SKM-1 (cell line): ENCODE measurements at regions not wholly inside any gene's neighbourhood (a gene's known extent, or its start where the extent isn't known, plus 50 kb on each side); places are given as distances from the start of the nearest gene placed in this dataset.

Experiments
- DNase-seq: peaks from one replicate; lab custom pipeline; 2025; ENCODE audit not compliant: unreplicated experiment; lab: John Stamatoyannopoulos, UW

DNA sequence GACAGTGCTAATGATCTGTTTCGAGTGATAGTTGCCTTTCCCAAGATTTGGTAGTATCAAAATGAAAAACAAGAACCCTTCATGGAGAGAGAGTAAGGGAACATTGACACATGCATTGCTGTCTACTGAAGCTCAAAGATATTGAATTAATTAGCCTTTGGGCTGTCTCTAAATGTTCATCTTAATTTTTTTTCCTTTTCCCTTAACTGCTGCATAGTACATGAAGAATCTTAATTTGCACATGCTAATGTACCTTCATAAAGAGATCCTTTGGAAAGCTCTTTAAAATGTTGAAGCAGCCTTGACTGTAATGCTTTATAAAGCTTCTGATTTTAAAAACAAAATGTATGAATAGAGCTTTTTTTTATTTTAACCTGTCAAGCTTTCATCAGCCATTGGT, 452.2 kb downstream of the TUSC7 start:
- no peak for DNase-seq

DNA sequence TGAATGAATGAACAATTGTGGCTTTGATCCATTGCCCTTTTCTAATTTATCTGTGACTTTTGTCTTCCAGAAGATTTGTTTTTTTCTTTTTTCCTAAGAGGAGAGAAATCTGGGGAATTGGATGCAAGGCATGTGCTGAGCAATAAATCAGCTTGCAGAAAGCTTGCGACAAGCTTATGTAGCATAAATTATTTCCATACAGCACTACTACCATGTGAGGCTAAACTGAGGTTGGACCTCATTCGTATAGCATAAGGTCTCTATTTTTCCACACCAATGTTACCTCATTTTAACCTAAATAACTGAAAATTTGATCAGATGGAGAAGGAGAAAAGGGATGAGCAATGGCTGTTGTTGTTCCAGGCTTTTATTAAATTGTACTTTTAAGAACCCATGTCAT, 455.6 kb downstream of the TUSC7 start:
- DNase-seq, result no peak

DNA sequence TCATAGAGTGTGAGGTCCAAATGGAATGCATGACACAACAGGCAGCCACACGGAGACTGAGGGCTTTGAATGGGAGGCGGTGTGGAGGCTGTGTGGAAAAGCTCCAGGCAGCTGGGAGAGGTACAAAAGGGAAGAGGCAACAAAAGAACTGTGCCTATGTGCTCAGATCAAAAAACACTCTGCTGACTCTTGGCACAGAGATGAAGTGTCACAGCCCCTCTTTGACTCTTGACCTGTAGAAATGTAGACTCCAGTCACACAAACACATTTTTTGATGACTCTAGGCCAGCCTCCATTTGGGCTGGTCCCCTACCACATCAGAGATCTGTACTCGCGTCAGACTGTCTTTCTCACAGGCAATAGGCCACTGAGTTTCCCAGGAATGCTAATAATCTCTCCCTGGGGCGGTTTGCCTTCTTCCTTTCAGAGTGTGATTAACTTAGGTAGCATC, 456.0 kb downstream of the TUSC7 start:
- no peak for DNase-seq

DNA sequence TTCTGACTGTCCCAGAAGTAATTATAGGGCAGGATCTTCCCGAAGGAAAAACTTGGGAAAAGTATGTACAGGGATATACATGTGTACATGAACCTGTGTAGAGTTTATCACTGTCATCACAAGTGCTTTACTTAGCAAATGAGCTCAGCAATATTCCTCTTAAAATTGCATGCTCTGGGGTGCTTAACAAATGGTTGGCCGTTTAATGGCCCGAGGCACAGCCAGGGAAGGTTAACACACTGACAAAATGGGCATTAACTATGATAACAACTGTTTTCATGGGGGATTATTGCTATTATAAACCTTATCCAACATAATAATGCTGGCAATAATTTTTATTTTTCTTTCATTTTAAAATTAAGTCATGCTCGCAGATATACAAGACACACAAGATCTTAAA, 459.3 kb downstream of the TUSC7 start:
- DNase-seq, result no peak

DNA sequence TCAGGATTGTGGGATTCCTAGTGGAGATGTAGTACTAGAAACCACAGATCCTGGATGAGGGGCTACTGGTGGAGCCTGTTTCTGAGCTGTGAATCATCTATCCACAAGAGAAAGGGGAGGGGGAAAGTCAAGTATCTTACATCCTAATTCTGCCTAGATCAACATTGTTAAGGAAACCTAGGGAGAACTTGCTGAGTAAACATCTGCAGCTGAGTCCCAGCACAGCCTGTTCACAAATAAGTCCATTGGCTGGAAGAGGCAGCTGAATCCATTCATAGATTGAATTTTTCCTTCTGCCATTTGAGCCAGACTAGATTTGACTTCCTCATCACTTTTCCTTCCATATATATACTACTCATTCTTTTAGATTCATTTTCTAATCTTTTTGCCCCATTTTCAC, 460.5 kb downstream of the TUSC7 start:
- DNase-seq, result no peak

DNA sequence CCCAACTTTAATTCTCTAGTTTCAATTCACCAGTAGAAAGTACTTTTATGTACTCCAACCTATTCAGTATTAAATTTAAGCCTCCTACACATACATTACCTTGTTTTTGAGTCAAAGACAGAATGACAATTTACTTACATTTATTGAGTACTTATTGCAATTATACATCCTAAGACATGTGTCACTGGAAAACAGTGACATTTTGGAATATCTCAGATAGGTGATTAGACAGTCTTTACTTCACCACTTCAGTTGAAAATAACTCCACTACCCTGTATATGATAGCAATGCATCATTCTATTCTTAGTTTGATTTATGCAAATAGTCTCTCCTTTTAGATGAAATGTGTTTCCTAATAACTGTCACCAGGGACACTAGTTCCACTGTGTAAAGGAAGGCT, 461.5 kb downstream of the TUSC7 start:
- no peak for DNase-seq

DNA sequence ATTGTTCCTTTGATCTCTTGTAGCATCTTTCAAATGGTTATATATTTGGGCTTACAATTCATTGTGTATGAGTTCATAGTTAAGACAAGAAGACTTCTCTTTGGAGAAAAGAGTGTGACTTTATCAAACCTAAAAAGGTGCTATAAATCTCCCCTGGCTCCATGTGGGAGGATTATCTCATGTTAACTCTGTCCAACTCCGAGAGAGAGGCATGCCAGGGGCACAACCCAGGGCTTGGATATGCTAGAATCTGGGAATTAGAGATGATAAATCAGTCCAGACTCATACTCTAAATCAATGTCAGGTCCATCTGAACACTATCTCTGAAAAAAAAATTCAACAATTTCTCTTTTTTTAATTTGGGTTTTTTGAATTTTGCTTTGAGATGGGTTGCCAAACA, 462.8 kb downstream of the TUSC7 start:
- no peak for DNase-seq

DNA sequence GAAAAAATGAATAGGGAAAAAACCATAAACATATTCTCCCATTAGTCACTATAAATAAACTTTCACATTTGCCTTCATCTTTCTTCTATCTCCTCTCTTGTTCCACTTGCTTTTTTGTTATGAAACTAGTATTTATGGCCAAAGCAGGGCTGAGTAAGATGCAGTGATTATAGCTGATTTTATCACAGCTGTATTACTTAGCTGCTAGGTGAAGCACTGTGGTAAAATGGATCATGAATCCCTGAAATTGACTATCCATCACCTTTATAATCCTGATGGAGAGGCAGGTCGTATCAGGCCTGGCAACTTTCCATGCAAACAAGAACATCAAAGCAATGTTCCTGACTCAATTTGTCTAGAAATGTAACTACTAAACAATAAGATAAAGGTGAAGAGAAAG, 471.6 kb downstream of the TUSC7 start:
- DNase-seq, result no peak

DNA sequence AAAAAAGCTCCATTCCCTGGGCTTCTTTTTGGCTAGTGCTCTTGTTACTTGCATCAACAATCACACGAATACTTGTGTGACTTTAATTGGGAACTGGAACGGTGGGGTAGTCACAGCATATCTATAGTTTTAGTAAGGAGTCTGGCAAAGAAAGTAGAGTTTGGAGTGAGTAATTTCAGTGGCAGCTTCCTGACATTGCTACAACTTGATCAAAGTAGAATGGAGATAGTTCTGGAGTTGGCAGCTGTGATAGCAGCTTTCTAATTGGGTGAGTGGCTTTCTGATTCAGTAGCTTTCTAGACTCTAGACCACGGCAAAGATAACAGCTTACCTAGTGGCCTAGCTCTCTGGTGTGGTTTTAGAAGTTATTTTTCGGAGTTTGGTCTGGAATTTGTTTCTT, 475.0 kb downstream of the TUSC7 start:
- DNase-seq, result no peak

DNA sequence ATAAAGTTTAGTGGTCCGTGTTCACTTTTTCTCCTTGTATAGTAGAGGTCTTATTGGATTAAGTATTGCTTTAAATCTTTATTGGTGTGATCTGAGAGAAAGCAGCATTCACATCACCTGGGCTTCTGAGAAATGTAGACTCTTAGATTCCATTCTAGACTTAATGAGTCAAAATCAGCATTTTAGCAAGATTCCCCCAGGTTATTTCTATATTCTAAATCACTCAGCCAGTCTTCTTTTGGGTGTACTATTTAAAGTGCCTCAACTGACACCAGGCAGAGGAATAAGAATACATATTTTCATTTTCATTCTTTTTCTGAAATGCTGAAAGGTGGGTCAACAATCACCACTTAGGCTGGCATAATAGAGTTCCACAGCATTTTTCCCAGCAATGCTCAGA, 481.7 kb downstream of the TUSC7 start:
- no peak for DNase-seq

DNA sequence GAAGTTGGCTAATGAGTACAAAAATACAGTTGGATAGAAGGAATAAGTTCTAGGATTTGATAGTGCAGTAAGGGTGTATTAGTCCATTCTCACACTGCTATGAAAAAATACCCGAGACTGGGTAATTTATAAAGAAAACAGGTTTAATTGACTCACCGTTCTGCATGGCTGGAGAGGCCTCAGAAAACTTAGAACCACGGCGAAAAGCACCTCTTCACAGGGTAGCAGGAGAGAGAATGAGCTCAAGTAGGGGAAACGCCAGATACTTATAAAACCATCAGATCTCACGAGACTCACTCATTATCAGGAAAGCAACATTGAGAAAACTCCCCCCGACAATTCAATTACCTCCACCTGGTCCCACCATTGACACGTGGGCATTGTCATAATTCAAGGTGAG, 483.3 kb downstream of the TUSC7 start:
- DNase-seq, result no peak

DNA sequence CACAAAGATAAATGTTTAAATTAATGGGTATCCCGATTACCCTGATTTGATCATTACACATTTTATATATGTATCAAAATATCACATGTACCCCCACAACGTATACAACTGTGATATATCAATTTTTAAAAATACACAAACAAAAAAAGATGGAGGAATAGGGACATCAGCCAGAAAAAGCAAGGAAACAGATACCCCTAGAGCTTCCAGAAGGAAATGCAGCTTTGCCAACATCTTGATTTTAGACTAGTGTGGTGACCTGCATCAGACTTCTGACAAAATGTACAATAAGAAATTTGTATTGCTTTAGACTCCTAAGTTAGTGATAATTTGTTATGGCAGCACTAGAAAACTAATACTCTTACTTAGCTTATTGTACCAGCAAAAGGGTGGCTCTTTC, 483.8 kb downstream of the TUSC7 start:
- no peak for DNase-seq

DNA sequence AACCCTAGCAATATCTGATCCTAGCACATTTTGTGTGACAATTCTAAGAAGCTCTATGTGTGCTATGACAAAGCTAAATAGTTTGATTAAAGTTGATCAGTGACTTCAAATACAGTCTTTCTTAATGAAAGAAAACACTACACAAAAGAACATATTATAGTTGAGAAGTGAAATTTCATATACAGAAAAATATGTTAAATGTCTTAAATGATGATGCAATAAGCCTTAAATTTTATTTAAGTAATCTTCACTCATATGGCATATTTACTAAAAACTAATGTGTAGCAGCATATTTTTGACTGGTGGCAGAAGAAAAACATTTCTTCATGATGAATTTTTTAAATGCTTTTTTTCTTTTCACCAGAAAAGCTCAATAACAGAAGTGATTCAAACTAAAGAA, 485.5 kb downstream of the TUSC7 start:
- DNase-seq, result no peak

DNA sequence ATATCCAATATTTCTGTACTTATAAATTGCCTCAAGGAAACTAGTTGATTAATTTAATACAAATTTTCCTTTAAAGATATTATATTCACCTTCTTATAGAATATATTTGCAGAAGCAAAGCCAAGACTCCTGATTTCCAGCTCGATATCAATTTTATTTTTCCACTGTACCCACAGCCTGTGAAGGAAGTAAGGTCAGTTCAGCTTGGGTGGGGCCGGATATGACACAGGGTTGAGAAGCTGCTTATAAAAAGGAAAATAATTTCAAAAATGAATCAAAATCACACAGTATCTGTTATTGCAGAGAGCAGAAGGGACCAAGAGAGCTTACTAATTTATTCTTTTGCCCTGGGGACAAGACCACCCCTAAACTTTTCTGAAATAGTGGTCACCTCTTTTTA, 491.4 kb downstream of the TUSC7 start:
- DNase-seq, result no peak

DNA sequence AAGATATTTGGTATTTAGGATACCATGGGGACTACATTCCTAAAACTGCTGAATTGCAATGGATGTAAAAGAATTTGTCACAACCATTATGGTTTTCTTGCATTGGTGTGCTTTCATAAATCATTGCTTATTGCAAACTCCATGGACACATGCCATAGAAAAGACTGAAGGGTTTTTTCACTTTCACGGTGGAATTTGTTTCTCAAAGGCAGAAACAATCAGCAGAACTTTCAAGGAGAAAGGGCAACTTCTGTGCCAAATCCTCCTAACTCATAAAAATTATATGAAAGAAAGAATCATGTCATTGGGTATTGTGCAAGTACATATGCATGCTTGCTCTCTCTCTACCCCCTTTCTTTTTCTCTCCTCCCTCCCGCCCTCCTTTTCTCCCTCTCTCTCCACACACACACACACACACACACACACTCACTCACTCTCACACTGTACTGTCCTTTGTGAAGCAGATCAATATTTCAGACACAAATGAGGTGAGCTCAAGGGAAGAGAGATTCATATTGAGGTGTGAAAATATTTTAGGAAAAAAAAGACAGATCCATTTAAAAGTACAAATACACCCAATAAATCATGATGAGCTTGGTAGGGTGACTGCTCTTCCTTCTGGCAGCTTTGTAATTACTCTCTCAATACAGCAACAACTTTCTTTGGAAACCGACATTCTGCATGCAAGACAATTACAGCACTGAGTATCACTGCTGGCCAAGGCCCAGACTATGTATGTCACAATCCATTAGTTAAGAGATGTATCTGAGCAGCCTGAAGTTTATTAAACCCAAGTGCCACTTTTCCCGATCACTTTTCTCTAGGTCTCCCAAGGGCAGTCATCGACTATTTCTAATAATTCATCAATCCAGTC, 492.6 kb downstream of the TUSC7 start:
- DNase-seq, result no peak

DNA sequence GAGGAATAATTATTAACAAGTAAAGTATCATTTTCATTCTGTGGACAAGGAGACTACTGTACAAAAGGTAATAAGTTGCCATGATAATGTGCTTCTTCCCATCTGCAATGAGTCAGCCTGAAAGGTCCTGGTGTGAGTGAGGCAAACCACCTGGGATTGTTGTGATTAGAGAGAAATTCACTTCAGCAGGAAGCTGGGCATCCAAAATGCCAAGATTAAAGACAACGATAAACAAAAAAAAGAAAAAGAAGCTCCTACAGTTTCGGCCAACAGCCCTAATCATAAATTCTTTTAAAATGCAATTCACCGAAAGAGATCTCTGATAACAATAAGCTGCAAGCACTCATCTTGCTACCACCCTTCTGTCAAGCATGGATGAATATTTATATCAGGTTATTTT, 507.8 kb downstream of the TUSC7 start:
- no peak for DNase-seq

DNA sequence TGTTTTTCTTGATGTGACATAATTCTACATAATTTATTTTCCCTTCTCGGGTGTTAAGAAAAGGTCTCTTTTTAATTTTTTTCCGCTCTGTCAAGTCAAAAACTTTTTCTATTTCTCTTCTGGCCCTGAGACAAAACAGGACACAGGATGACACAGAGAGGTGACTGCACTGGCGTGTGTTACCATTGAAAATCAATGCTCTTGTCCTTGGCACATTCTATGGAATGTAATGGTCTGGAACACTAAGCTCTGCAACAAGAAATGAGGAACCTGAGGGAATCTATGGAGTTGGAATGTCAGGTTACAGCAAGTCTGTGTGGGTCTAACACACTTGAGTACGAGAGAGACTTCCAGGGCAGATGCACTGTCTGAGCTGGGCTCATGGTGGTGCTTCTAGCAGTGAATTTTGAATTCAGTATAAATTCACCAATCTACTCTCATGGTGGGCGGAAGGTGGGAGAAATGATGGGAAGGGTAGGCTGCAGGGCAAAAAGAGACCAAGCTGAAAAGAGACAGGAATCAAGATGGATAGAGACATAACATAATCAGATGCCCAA, 508.3 kb downstream of the TUSC7 start:
- no peak for DNase-seq

DNA sequence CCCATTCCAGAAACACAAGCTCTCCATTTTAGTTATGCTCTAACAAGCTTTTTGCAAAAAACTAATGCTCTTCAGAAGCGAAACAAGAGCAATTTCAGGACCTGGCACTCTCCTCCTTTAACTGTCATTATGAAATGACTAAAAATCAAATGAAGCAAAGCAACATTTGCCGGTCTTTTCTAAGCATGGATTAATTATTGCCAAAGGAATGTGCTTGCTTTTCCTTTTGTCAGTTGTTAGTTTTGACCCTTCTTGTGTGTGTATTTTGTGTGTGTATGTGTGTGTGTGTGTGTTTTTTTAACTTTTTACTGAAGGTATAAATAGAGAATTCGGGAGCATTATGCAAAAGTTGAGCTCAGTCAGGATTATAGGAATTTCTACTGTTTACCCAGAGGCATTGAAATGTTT, 509.1 kb downstream of the TUSC7 start:
- no peak for DNase-seq

DNA sequence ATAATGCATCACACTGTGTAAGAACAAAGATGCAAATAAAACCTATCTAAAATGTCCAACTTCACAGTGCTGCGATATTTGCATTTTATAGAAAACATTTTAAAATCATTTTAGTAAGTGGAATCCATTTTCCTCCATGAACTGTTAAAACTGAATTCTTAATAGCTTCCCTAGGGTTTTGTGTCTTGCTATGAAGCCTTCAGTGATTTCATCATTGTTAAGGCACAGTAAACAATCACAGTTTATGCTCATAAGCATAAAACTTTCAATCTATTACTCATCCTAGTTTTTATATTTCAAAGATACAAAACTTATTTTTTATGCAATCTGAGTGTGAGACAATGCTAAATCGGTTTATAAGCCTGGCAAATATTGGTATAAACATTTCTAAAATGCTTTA, 509.7 kb downstream of the TUSC7 start:
- no peak for DNase-seq

DNA sequence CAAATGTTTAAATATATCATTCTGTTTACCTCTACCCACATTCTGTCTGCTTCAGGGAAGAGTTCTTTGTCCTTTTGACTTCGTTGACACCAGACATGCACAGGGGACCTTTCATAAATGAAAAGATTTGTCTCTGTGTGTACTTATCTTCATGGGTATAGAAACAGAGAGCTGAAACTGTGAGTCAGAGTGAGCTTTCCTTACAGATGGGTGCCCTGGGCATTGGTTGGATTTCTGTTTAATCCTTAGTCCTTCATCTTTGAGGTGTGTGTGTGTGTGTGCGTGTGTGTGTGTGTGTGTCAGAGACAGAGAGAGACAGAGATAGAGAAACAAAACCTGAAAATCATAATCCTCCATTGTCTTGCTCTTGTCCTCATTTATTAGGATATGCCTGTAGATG, 517.4 kb downstream of the TUSC7 start:
- DNase-seq, result no peak

DNA sequence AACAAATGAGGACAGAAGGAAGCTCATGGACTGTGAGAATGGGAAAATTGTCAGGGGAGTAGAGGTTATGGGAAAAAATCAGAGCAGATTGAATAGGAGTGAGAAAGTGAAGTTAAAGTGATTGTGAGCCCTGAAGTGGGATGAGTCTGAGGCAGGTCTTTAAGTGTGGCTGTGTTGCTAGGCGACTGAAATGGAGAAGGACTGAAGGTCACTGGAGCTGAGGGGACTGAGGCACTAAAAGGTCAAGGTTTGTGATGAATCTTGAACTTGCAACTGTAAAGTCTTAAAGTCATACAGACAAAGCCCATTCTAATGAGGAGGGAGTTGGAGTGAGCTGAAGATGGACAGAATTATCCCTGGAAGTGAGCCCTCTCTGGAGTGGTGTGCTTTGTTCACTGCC, 518.9 kb downstream of the TUSC7 start:
- DNase-seq, result no peak

DNA sequence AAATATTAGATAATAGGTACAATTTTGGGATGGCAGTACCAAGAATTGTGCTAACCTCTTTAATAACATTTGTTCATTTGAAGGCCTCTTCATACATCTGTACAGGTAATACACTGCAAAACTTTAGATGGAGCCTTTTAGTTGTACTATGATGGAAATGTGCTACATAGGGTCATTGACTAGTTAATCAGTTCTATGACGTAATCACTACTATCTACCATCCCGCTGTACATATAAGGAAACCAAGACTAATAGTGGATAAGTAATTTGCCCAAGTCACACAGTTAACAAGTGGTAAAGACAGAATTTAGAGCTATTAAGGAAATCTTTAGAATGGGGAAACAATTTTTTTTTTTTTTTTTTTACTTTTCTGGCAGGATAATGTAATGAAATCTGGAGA, 521.3 kb downstream of the TUSC7 start:
- no peak for DNase-seq

DNA sequence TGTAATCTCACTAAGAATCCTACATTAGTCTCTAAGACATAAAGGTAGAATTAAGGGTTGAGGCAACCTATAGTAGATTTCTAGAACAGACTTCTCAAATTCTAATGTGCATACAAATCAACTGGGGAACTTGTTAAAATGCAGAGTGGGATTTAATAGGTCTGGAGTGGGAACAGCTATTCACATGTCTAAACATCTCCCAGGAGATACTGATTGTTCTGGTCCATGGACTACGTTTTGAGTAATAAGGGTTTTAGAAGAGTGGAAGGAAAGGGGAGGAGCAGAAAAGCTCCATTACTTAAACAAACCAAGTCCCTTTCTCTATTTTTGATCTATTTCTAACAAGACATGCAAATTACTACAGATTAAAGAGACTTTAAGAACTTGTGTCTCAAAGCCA, 524.8 kb downstream of the TUSC7 start:
- DNase-seq, result no peak
